HL-60 (cell line): ENCODE measurements at regions not wholly inside any gene's neighbourhood (a gene's known extent, or its start where the extent isn't known, plus 50 kb on each side); places are given as distances from the start of the nearest gene placed in this dataset.

Experiments
- DNase-seq, 2 experiments: peaks; one replicate each; pipeline ENCODE4 v3.0.0-alpha.2; 2010 to 2020; ENCODE audit warnings: low read depth in 1 of 2, low spot score in 1 of 2
- H3K27ac ChIP-seq: fragments of 250-450 bp; sonication (Bioruptor Pico); replicated peaks from 2 replicates; pipeline ENCODE4 v1.5.1; 2020; ENCODE audit warnings: mild to moderate bottlenecking, moderate library complexity
- H3K27me3 ChIP-seq: fragments of 250-450 bp; sonication (Bioruptor Pico); 2 replicates; pipeline ENCODE4 v1.5.1; 2021; ENCODE audit warnings: mild to moderate bottlenecking, moderate library complexity; ENCODE audit not compliant: insufficient read depth, poor library complexity, severe bottlenecking
- H3K4me3 ChIP-seq: replicated peaks from 2 replicates; pipeline ENCODE4 v1.5.1; 2011; ENCODE audit warnings: mild to moderate bottlenecking, control low read depth, low read length; ENCODE audit not compliant: insufficient read depth
- CTCF ChIP-seq: IDR thresholded peaks from one replicate; pipeline ENCODE4 v1.5.1; 2011; ENCODE audit warnings: low read length, control low read depth, inconsistent platforms; ENCODE audit not compliant: insufficient read depth
- GABPA ChIP-seq: IDR thresholded peaks from 2 replicates; pipeline ENCODE4 v1.6.1; 2012; ENCODE audit warnings: low read depth
- POLR2AphosphoS5 ChIP-seq: IDR thresholded peaks from 2 replicates; pipeline ENCODE4 v1.6.1; 2012; ENCODE audit warnings: low read depth
- REST ChIP-seq: IDR thresholded peaks from 2 replicates; pipeline ENCODE4 v1.6.1; 2012; ENCODE audit warnings: low read depth; ENCODE audit not compliant: insufficient replicate concordance
- SPI1 ChIP-seq: IDR thresholded peaks from 2 replicates; pipeline ENCODE4 v1.6.1; 2012; ENCODE audit warnings: low read depth, mild to moderate bottlenecking, borderline replicate concordance

GRCh38 chr12:30074916-30075315, 291.2 kb upstream of the TMTC1 start:
- TF ChIP-seq CTCF (no peak), SPI1 (no peak), GABPA (no peak), REST (no peak)
- Histone ChIP-seq H3K4me3 (no peak overlapping the region), H3K27ac (no peak overlapping the region), H3K27me3 (no peaks in the 10 kb centered on the region)
- DNase-seq: no peak

- TF ChIP-seq POLR2AphosphoS5: no peak
- no peak for TF ChIP-seq CTCF
- TF ChIP-seq SPI1: no peak
- TF ChIP-seq REST: no peak
- TF ChIP-seq GABPA: no peak
- H3K27me3 ChIP-seq: no peaks in the 10 kb centered on the region
- H3K4me3 ChIP-seq: no peak overlapping the region
- DNase-seq: no peak
- H3K27ac ChIP-seq: no peak overlapping the region
Measured at GRCh38 chr12:30072824-30073223, 289.1 kb upstream of the TMTC1 start.

GRCh38 chr12:30067146-30067545, 283.4 kb upstream of the TMTC1 start:
- DNase-seq: no peak
- TF ChIP-seq SPI1 (no peak), REST (no peak), CTCF (no peak), GABPA (no peak), POLR2AphosphoS5 (no peak)
- Histone ChIP-seq H3K4me3 (no peak overlapping the region), H3K27me3 (no peaks in the 10 kb centered on the region), H3K27ac (no peak overlapping the region)
